ENCODE measurements at regions not wholly inside any gene's neighbourhood (a gene's known extent, or its start where the extent isn't known, plus 50 kb on each side); places are given as distances from the start of the nearest gene placed in this dataset.

GRCh38 chr13:106696140-106696539 lies 128.2 kb upstream of the ARGLU1 start:
- DNase-seq (ENCODE audit: low read depth, low spot score) = no peak
- Histone ChIP-seq H3K4me3 (ENCODE audit: low read depth, low read length) (no peak overlapping the region), H3K27me3 (ENCODE audit: control insufficient read depth, insufficient read depth, low read length) (no peaks in the 10 kb centered on the region), H3K9me3 (ENCODE audit: control insufficient read depth, insufficient read depth, low read length) (no peaks in the 10 kb centered on the region), H3K27ac (ENCODE audit: low read depth, low read length) (no peak overlapping the region)
- CTCF ChIA-PET = no interaction called here
- TF ChIP-seq CTCF (IDR thresholded peaks at IDR 0.05; ENCODE audit: low read depth, low read length) = no peak
- POLR2A ChIA-PET = interaction anchor here (1.2 kb wide), 1 partner anchor 68 kb away, joined by 3 read pairs; no protein-coding TSS in a partner anchor

GRCh38 chr13:106695139-106695538 lies 127.2 kb upstream of the ARGLU1 start:
- ChIA-PET CTCF (no interaction called here), POLR2A (interaction anchor here (0.6 kb wide), 1 partner anchor 127 kb away, joined by 3 read pairs; no protein-coding TSS in a partner anchor)
- Histone ChIP-seq H3K27me3 (ENCODE audit: control insufficient read depth, insufficient read depth, low read length) (no peaks in the 10 kb centered on the region), H3K4me3 (ENCODE audit: low read depth, low read length) (no peak overlapping the region), H3K9me3 (ENCODE audit: control insufficient read depth, insufficient read depth, low read length) (no peaks in the 10 kb centered on the region), H3K27ac (ENCODE audit: low read depth, low read length) (no peak overlapping the region)
- no peak for TF ChIP-seq CTCF (IDR thresholded peaks at IDR 0.05; ENCODE audit: low read depth, low read length)
- no peak for DNase-seq (ENCODE audit: low read depth, low spot score)

GRCh38 chr13:106691861-106692260 lies 123.9 kb upstream of the ARGLU1 start:
- POLR2A ChIA-PET = no interaction called here
- no peak overlapping the region for H3K4me3 ChIP-seq (ENCODE audit: low read depth, low read length)
- CTCF ChIA-PET = no interaction called here
- no peak overlapping the region for H3K27ac ChIP-seq (ENCODE audit: low read depth, low read length)
- no peaks in the 10 kb centered on the region for H3K27me3 ChIP-seq (ENCODE audit: control insufficient read depth, insufficient read depth, low read length)
- DNase-seq (ENCODE audit: low read depth, low spot score) = no peak
- TF ChIP-seq CTCF (IDR thresholded peaks at IDR 0.05; ENCODE audit: low read depth, low read length) = no peak
- H3K9me3 ChIP-seq (ENCODE audit: control insufficient read depth, insufficient read depth, low read length) = no peaks in the 10 kb centered on the region

GRCh38 chr13:106691341-106691740 lies 123.4 kb upstream of the ARGLU1 start:
- CTCF ChIA-PET = no interaction called here
- Histone ChIP-seq H3K4me3 (ENCODE audit: low read depth, low read length) (no peak overlapping the region), H3K27me3 (ENCODE audit: control insufficient read depth, insufficient read depth, low read length) (no peaks in the 10 kb centered on the region), H3K9me3 (ENCODE audit: control insufficient read depth, insufficient read depth, low read length) (no peaks in the 10 kb centered on the region), H3K27ac (ENCODE audit: low read depth, low read length) (no peak overlapping the region)
- DNase-seq (ENCODE audit: low read depth, low spot score) = no peak
- POLR2A ChIA-PET = no interaction called here
- no peak for TF ChIP-seq CTCF (IDR thresholded peaks at IDR 0.05; ENCODE audit: low read depth, low read length)

GRCh38 chr13:106690779-106691178 lies 122.8 kb upstream of the ARGLU1 start:
- no peak for TF ChIP-seq CTCF (IDR thresholded peaks at IDR 0.05; ENCODE audit: low read depth, low read length)
- DNase-seq (ENCODE audit: low read depth, low spot score) = no peak
- CTCF ChIA-PET = no interaction called here
- no peak overlapping the region for H3K27ac ChIP-seq (ENCODE audit: low read depth, low read length)
- no peak overlapping the region for H3K4me3 ChIP-seq (ENCODE audit: low read depth, low read length)
- POLR2A ChIA-PET = no interaction called here
- H3K9me3 ChIP-seq (ENCODE audit: control insufficient read depth, insufficient read depth, low read length) = no peaks in the 10 kb centered on the region
- no peaks in the 10 kb centered on the region for H3K27me3 ChIP-seq (ENCODE audit: control insufficient read depth, insufficient read depth, low read length)
